ENCODE measurements at regions not wholly inside any gene's neighbourhood (a gene's known extent, or its start where the extent isn't known, plus 50 kb on each side); places are given as distances from the start of the nearest gene placed in this dataset.
"Not testable (repeated sequence)": the region's sequence is repeated elsewhere in the genome, so short reads cannot be mapped to it uniquely, and the experiment has no call there.

GRCh38 chr6:94953867-94954631 is 623.3 kb upstream of the MANEA start:
- Histone ChIP-seq H3K4me1 (no peaks in the 10 kb centered on the region; the same call in 1 of the 2 replicates), H3K4me3 (no peak overlapping the region), H3K27ac (no peak overlapping the region), H3K27me3 (no peaks in the 10 kb centered on the region), H3K9me3 (replicated peaks) (no peaks in the 10 kb centered on the region), H3K36me3 (no peaks in the 10 kb centered on the region)
- no peak for DNase-seq

DNA sequence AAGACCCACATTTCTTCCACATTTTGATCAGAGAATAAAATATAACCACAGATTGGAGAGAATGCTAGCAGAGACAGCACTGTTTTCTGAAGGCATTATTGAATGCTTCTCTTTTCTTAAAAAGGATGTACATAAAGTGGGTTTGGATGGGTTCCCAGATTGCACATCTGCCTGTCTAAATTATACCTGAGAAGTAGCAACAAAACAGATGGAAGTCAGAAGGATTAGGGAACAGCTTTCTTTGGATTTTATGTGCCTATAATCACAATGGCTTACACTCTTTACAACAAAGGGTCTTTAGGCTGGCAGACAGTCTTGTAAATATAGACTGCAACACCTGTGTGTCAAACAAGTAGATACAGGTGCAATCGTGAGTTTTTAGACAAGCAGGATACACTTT is 622.2 kb upstream of the MANEA start:
- no peak overlapping the region for H3K4me3 ChIP-seq
- H3K27ac ChIP-seq, result no peak overlapping the region
- H3K36me3 ChIP-seq, result no peaks in the 10 kb centered on the region
- no peak for DNase-seq
- H3K4me1 ChIP-seq, result no peaks in the 10 kb centered on the region; the same call in 1 of the 2 replicates
- no peaks in the 10 kb centered on the region for H3K9me3 ChIP-seq (replicated peaks)
- no peaks in the 10 kb centered on the region for H3K27me3 ChIP-seq

DNA sequence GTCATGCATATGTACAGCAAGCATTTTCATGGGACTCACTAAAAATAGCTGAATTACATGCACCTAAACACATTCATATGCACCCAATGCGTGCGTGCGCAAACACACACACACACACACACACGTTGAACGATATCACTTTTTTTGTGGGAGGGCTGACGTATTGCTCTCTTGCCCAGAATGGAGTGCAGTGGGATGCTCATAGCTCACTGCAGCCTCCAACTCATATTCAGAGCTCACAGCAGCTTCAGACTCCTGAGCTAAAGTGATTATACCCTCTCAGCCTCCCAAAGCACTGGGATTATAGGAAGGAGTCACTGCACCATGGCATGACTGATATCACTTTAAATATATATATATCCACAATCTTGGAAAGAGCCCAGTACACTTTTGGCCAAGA is 620.4 kb upstream of the MANEA start:
- H3K9me3 ChIP-seq (replicated peaks), result no peaks in the 10 kb centered on the region
- DNase-seq, result peak in 1 of 2 experiments; percentile 17
- no peak overlapping the region for H3K4me3 ChIP-seq
- no peaks in the 10 kb centered on the region for H3K27me3 ChIP-seq
- no peaks in the 10 kb centered on the region; the same call in 1 of the 2 replicates for H3K4me1 ChIP-seq
- no peaks in the 10 kb centered on the region for H3K36me3 ChIP-seq
- no peak overlapping the region for H3K27ac ChIP-seq

GRCh38 chr6:94964703-94965102 is 612.6 kb upstream of the MANEA start:
- H3K36me3 ChIP-seq; H3K9me3 ChIP-seq (replicated peaks); DNase-seq: not testable (repeated sequence)

DNA sequence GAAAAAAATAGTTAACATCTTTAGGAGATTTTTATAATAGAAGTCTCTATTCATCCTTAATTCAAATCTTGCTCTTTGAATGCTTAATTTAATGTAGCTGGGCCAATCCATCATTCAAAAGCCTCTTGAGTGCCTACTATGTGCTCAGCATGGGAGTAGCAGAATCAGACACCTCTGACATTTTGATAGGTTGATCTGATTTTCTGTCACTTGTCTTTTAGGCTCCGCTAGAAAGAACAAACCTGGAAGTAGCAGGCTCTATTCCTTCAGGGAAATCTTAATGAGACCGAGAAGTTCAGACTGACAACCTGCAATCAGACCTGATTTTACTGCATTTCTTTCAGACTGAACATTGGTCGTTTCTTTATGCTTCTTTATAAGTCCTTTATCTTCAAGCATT is 588.6 kb upstream of the MANEA start:
- Histone ChIP-seq H3K4me3 (no peak overlapping the region), H3K36me3 (no peaks in the 10 kb centered on the region), H3K9me3 (replicated peaks) (no peaks in the 10 kb centered on the region), H3K4me1 (no peaks in the 10 kb centered on the region), H3K27ac (no peak overlapping the region), H3K27me3 (no peaks in the 10 kb centered on the region)
- no peak for DNase-seq

More at GRCh38 chr6:94964703-94965102, 612.6 kb upstream of the MANEA start:
- not testable (repeated sequence) for H3K27me3 ChIP-seq, H3K4me3 ChIP-seq, H3K27ac ChIP-seq, H3K4me1 ChIP-seq

DNA sequence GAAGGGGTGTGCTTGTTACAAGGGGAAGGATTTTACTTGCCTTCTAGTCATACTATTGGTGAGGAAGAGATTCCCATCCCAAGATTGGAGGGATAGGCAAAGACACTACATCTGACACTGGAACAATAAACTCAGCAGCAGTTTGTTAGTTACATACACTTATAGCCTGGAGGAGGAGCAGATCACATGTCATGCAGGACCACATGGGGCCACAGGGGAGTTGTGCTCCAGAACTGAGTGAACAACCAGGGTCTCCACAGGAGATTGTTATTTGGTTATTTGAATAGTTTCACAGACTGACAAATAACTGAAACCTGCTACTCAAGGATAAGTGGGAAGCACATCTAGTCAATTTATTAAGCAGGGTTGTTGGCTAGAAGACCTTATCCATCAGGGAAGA is 559.4 kb upstream of the MANEA start:
- Histone ChIP-seq H3K4me3 (no peak overlapping the region), H3K36me3 (no peaks in the 10 kb centered on the region), H3K27ac (no peak overlapping the region), H3K9me3 (replicated peaks) (no peaks in the 10 kb centered on the region), H3K4me1 (no peaks in the 10 kb centered on the region), H3K27me3 (no peaks in the 10 kb centered on the region)
- no peak for DNase-seq
